A549 (cell line): ENCODE measurements at regions not wholly inside any gene's neighbourhood (a gene's known extent, or its start where the extent isn't known, plus 50 kb on each side); places are given as distances from the start of the nearest gene placed in this dataset.

ENCODE experiments used
- ATAC-seq, 2 experiments: fragments of 200-7000 bp in 1 of 2; fragments of >200 bp in 1 of 2; cut with Nextera tagmentation in 1 of 2; cut with Tn5 transposase in 1 of 2; 3 replicates each; pipeline versions ENCODE4 v1.8.0 to v1.9.1; 2018 to 2020; ENCODE audit warnings: mild to moderate bottlenecking in 1 of 2, moderate library complexity in 1 of 2
- CTCF ChIA-PET: fragments of 300-600 bp; sonication (Branson Sonifier 250); formaldehyde crosslinking; extraction: SDS; loops from one replicate; lab custom pipeline; 2021; ENCODE audit warnings: antibody characterized with exemption, inconsistent platforms; lab: Yijun Ruan, JAX
- POLR2A ChIA-PET: fragments of 350-600 bp; formaldehyde crosslinking; extraction: SDS; loops from one replicate; lab custom pipeline; 2021; ENCODE audit warnings: antibody characterized with exemption, inconsistent platforms; lab: Yijun Ruan, JAX
- DNase-seq, 2 experiments: peaks; one replicate each; pipeline versions ENCODE4 v3.0.0 to v3.0.0-alpha.2; 2011 to 2016; ENCODE audit warnings: low read depth in 1 of 2, low spot score in 1 of 2
- FAIRE-seq: peaks from 2 replicates; lab custom pipeline; 2011; peaks lifted over from hg19 to GRCh38; lab: Jason Lieb, UNC
- H3K27ac ChIP-seq, 2 experiments: fragments of >200 bp; sonication (Bioruptor Twin); formaldehyde crosslinking; 3 replicates each; pipeline ENCODE4 v1.5.1; 2016 to 2017
- H3K4me1 ChIP-seq: fragments of >200 bp; sonication (Bioruptor Twin); formaldehyde crosslinking; 3 replicates; pipeline ENCODE4 v1.6.1; 2016
- H3K4me2 ChIP-seq: fragments of >200 bp; sonication (Bioruptor Twin); formaldehyde crosslinking; 3 replicates; pipeline ENCODE4 v1.6.1; 2016
- H3K4me3 ChIP-seq: fragments of >200 bp; sonication (Bioruptor Twin); formaldehyde crosslinking; 3 replicates; pipeline ENCODE4 v1.5.1; 2016
- H3K9me3 ChIP-seq: fragments of >200 bp; sonication (Bioruptor Twin); formaldehyde crosslinking; 3 replicates; pipeline ENCODE4 v1.6.1; 2016
- BCL3 ChIP-seq: fragments of >200 bp; sonication (Bioruptor Twin); formaldehyde crosslinking; IDR thresholded peaks from 3 replicates; pipeline ENCODE4 v1.6.1; 2016
- CBX8 ChIP-seq: fragments of 200-600 bp; sonication (generic); IDR thresholded peaks from 2 replicates; pipeline ENCODE4 v1.6.1; 2016
- CHD2 ChIP-seq: fragments of 150-350 bp; IDR thresholded peaks from 2 replicates; pipeline ENCODE4 v1.6.1; 2014; ENCODE audit warnings: low read length; ENCODE audit not compliant: partially characterized antibody
- CTCF ChIP-seq: fragments of >200 bp; sonication (Bioruptor Twin); formaldehyde crosslinking; IDR thresholded peaks from 3 replicates; pipeline ENCODE4 v1.5.1; 2016
- EHF ChIP-seq: fragments of 250-450 bp; sonication (Bioruptor Pico); IDR thresholded peaks from 2 replicates; pipeline ENCODE4 v1.5.0; 2020; ENCODE audit warnings: mild to moderate bottlenecking
- ELK1 ChIP-seq: fragments of 150-350 bp; IDR thresholded peaks from 2 replicates; pipeline ENCODE4 v1.6.1; 2014; ENCODE audit warnings: low read depth, mild to moderate bottlenecking, low read length
- EP300 ChIP-seq, 2 experiments: fragments of >200 bp; sonication (Bioruptor Twin); formaldehyde crosslinking; IDR thresholded peaks; 2 replicates in 1 of 2; 3 replicates in 1 of 2; pipeline ENCODE4 v1.6.1; 2016 to 2017
- GATA3 ChIP-seq: IDR thresholded peaks from 2 replicates; pipeline ENCODE4 v1.6.1; 2012; ENCODE audit warnings: borderline replicate concordance
- HDAC2 ChIP-seq: fragments of 200-600 bp; sonication (generic); IDR thresholded peaks from 2 replicates; pipeline ENCODE4 v1.6.1; 2016
- HEYL ChIP-seq: fragments of 250-450 bp; sonication (Bioruptor Pico); IDR thresholded peaks from 2 replicates; pipeline ENCODE4 v1.8.0; 2021; ENCODE audit warnings: mild to moderate bottlenecking, moderate library complexity
- HMGXB4 ChIP-seq: fragments of 250-450 bp; sonication (Bioruptor Pico); IDR thresholded peaks from 2 replicates; pipeline ENCODE4 v1.5.0; 2021; ENCODE audit warnings: mild to moderate bottlenecking, moderate library complexity, borderline replicate concordance
- JUN ChIP-seq, 2 experiments: fragments of >200 bp; sonication (Bioruptor Twin); formaldehyde crosslinking; IDR thresholded peaks; 2 replicates in 1 of 2; 3 replicates in 1 of 2; pipeline ENCODE4 v1.6.1; 2016 to 2017
- KDM1A ChIP-seq: fragments of 200-600 bp; sonication (generic); IDR thresholded peaks from 2 replicates; pipeline ENCODE4 v1.6.1; 2016; ENCODE audit warnings: low read depth, mild to moderate bottlenecking
- MAFK ChIP-seq: fragments of 450-650 bp; IDR thresholded peaks from 2 replicates; pipeline ENCODE4 v1.6.1; 2014; ENCODE audit not compliant: partially characterized antibody
- MAZ ChIP-seq: fragments of 150-350 bp; IDR thresholded peaks from 2 replicates; pipeline ENCODE4 v1.6.1; 2014; ENCODE audit warnings: antibody characterized with exemption, low read depth, low read length, borderline replicate concordance
- MYC ChIP-seq: IDR thresholded peaks from 2 replicates; pipeline ENCODE4 v1.6.1; 2012; ENCODE audit warnings: mild to moderate bottlenecking, inconsistent platforms, low read length, improper control_type of control experiment, borderline replicate concordance
- NR3C1 ChIP-seq: fragments of >200 bp; sonication (Bioruptor Twin); formaldehyde crosslinking; IDR thresholded peaks from 3 replicates; pipeline ENCODE4 v1.6.1; 2017
- PHF8 ChIP-seq: fragments of 200-600 bp; sonication (generic); IDR thresholded peaks from 2 replicates; pipeline ENCODE4 v1.6.1; 2016; ENCODE audit warnings: low read depth, mild to moderate bottlenecking, antibody characterized with exemption, moderate library complexity, borderline replicate concordance
- POLR2AphosphoS2 ChIP-seq: conservative IDR thresholded peaks from 2 replicates; pipeline ENCODE4 v1.6.1; 2012; ENCODE audit warnings: low read length, improper control_type of control experiment, inconsistent platforms
- RARB ChIP-seq: fragments of 250-450 bp; sonication (Bioruptor Pico); IDR thresholded peaks from 2 replicates; pipeline ENCODE4 v1.8.0; 2021; ENCODE audit warnings: mild to moderate bottlenecking, moderate library complexity
- RCOR1 ChIP-seq: fragments of 150-350 bp; IDR thresholded peaks from 2 replicates; pipeline ENCODE4 v1.6.1; 2014; ENCODE audit warnings: antibody characterized with exemption, low read length, low read depth
- REST ChIP-seq: fragments of 200-600 bp; sonication (generic); IDR thresholded peaks from 2 replicates; pipeline ENCODE4 v1.6.1; 2016; ENCODE audit warnings: antibody characterized with exemption, mild to moderate bottlenecking, moderate library complexity
- RNF2 ChIP-seq: fragments of 200-600 bp; sonication (generic); IDR thresholded peaks from 2 replicates; pipeline ENCODE4 v1.6.1; 2016; ENCODE audit warnings: low read depth, mild to moderate bottlenecking, antibody characterized with exemption, moderate library complexity, borderline replicate concordance
- SMC3 ChIP-seq: fragments of >200 bp; sonication (Bioruptor Twin); formaldehyde crosslinking; IDR thresholded peaks from 3 replicates; pipeline ENCODE4 v1.6.1; 2018; ENCODE audit warnings: inconsistent platforms
- SREBF2 ChIP-seq: fragments of 450-650 bp; IDR thresholded peaks from 2 replicates; pipeline ENCODE4 v1.6.1; 2014; ENCODE audit warnings: mild to moderate bottlenecking, moderate library complexity
- TP53 ChIP-seq: fragments of 250-450 bp; sonication (Bioruptor Pico); IDR thresholded peaks from 2 replicates; pipeline ENCODE4 v1.5.0; 2021; ENCODE audit warnings: mild to moderate bottlenecking, moderate library complexity
- USF2 ChIP-seq: fragments of 450-650 bp; IDR thresholded peaks from 2 replicates; pipeline ENCODE4 v1.6.1; 2014; ENCODE audit warnings: antibody characterized with exemption
- ZC3H11A ChIP-seq: fragments of 450-650 bp; IDR thresholded peaks from 2 replicates; pipeline ENCODE4 v1.6.1; 2014; ENCODE audit warnings: antibody characterized with exemption, mild to moderate bottlenecking
- ZNF302 ChIP-seq: fragments of 250-450 bp; sonication (Bioruptor Pico); IDR thresholded peaks from 2 replicates; pipeline ENCODE4 v1.9.0; 2021; ENCODE audit warnings: inconsistent platforms, mild to moderate bottlenecking, moderate library complexity
- WGBS: methylation state at CpG from one replicate; pipeline ENCODE4 v1.1.6; 2017; ENCODE audit errors: missing lambda C conversion rate; 5-methylcytosine and 5-hydroxymethylcytosine counted together

GRCh38 chr3:102332205-102332604, 102.6 kb upstream of the ZPLD1 start:
- Histone ChIP-seq H3K4me2 (no peak overlapping the region), H3K4me3 (no peak overlapping the region), H3K9me3 (no peaks in the 10 kb centered on the region), H3K27ac (no peak overlapping the region), H3K4me1 (no peaks in the 10 kb centered on the region)
- FAIRE-seq (no peak), ATAC-seq (no peak), DNase-seq (no peak)
- WGBS: 49% methylated on average over 1 of the region's 1 CpG
- ChIA-PET CTCF (no interaction called here), POLR2A (no interaction called here)
- no peak for TF ChIP-seq NR3C1
- no peak for TF ChIP-seq BCL3
- TF ChIP-seq RARB (CRISPR knock-in tag): no peak
- TF ChIP-seq JUN (IDR thresholded peaks at IDR 0.05): no peak
- no peak for TF ChIP-seq RNF2
- TF ChIP-seq POLR2AphosphoS2: no peak
- TF ChIP-seq HDAC2: no peak
- TF ChIP-seq TP53 (CRISPR knock-in tag): no peak
- no peak for TF ChIP-seq SREBF2
- no peak for TF ChIP-seq EHF (CRISPR knock-in tag)
- no peak for TF ChIP-seq GATA3
- TF ChIP-seq CBX8: no peak
- TF ChIP-seq MYC: no peak
- no peak for TF ChIP-seq CTCF
- no peak for TF ChIP-seq ZNF302 (CRISPR knock-in tag)
- TF ChIP-seq PHF8: no peak
- TF ChIP-seq MAZ: no peak
- TF ChIP-seq CHD2: no peak
- no peak for TF ChIP-seq ZC3H11A

- Histone ChIP-seq H3K9me3 (no peaks in the 10 kb centered on the region), H3K4me1 (no peaks in the 10 kb centered on the region), H3K4me2 (no peak overlapping the region), H3K27ac (no peak overlapping the region), H3K4me3 (no peak overlapping the region)
- POLR2A ChIA-PET: no interaction called here
- TF ChIP-seq USF2 (no peak), SMC3 (no peak), EHF (CRISPR knock-in tag) (no peak), EP300 (IDR thresholded peaks at IDR 0.05) (no peak), KDM1A (no peak), ELK1 (no peak), SREBF2 (no peak), MAFK (no peak), ZC3H11A (no peak), HMGXB4 (CRISPR knock-in tag) (no peak), REST (no peak), ZNF302 (CRISPR knock-in tag) (no peak), HEYL (CRISPR knock-in tag) (no peak), JUN (IDR thresholded peaks at IDR 0.05) (no peak), RCOR1 (no peak), MAZ (no peak)
- CTCF ChIA-PET: no interaction called here
- FAIRE-seq (no peak), ATAC-seq (no peak), DNase-seq (no peak)
Observed at GRCh38 chr3:102332934-102333333, 101.9 kb upstream of the ZPLD1 start.
